ENCODE measurements at regions not wholly inside any gene's neighbourhood (a gene's known extent, or its start where the extent isn't known, plus 50 kb on each side); places are given as distances from the start of the nearest gene placed in this dataset.

DNA sequence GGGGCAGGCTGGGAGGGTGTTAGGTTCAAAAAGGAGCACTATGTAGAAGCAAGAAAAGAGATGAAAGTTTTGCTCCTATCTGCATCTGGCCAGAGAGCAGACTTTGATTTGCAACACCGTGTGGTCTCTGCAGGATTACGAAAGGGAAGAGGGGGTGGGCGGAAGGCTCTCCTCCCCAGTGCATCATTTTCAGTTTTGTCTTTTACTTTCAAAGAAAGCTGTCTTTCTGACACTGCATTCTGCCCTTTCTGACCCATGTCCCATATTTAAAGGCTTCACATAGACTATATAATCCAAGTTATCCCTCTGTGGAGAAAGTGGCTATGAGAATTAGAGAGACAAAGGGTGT is 126.5 kb downstream of the RHOU start:
- TF ChIP-seq, protein P1, sequence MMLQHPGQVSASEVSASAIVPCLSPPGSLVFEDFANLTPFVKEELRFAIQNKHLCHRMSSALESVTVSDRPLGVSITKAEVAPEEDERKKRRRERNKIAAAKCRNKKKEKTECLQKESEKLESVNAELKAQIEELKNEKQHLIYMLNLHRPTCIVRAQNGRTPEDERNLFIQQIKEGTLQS (IDR thresholded peaks at IDR 0.05) = no peak
- TF ChIP-seq, protein P2, sequence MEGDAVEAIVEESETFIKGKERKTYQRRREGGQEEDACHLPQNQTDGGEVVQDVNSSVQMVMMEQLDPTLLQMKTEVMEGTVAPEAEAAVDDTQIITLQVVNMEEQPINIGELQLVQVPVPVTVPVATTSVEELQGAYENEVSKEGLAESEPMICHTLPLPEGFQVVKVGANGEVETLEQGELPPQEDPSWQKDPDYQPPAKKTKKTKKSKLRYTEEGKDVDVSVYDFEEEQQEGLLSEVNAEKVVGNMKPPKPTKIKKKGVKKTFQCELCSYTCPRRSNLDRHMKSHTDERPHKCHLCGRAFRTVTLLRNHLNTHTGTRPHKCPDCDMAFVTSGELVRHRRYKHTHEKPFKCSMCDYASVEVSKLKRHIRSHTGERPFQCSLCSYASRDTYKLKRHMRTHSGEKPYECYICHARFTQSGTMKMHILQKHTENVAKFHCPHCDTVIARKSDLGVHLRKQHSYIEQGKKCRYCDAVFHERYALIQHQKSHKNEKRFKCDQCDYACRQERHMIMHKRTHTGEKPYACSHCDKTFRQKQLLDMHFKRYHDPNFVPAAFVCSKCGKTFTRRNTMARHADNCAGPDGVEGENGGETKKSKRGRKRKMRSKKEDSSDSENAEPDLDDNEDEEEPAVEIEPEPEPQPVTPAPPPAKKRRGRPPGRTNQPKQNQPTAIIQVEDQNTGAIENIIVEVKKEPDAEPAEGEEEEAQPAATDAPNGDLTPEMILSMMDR (IDR thresholded peaks at IDR 0.05; ENCODE audit: low read depth, low read length, missing input control) = no peak

All from liver (tissue), 3 donors.